Progenitor cell of endocrine pancreas (in vitro differentiated cells): ENCODE measurements at regions not wholly inside any gene's neighbourhood (a gene's known extent, or its start where the extent isn't known, plus 50 kb on each side); places are given as distances from the start of the nearest gene placed in this dataset.

Experiments
- DNase-seq: peaks from one replicate; pipeline ENCODE4 v3.0.0; 2021; ENCODE audit warnings: low spot score; ENCODE audit not compliant: unreplicated experiment
- H3K27ac Mint-ChIP-seq: 2 replicates; pipeline ENCODE4 v1.8.0; 2021; ENCODE audit warnings: mild to moderate bottlenecking, moderate library complexity, mixed read lengths
- H3K27me3 Mint-ChIP-seq: 2 replicates; pipeline ENCODE4 v1.8.0; 2021; ENCODE audit warnings: mixed read lengths
- H3K36me3 Mint-ChIP-seq: 2 replicates; pipeline ENCODE4 v1.8.0; 2022; ENCODE audit warnings: mixed read lengths; ENCODE audit not compliant: insufficient read depth
- H3K4me1 Mint-ChIP-seq: 2 replicates; pipeline ENCODE4 v1.8.0; 2021; ENCODE audit warnings: low read depth, mixed read lengths
- H3K4me3 Mint-ChIP-seq: 2 replicates; pipeline ENCODE4 v1.8.0; 2021; ENCODE audit warnings: low read depth, mild to moderate bottlenecking, moderate library complexity, mixed read lengths
- H3K9me3 Mint-ChIP-seq: 2 replicates; pipeline ENCODE4 v1.8.0; 2021; ENCODE audit warnings: low read depth, mixed read lengths
- CTCF ChIP-seq: fragments of 200-600 bp; sonication (generic); IDR thresholded peaks from one replicate; pipeline ENCODE4 v1.5.0; 2021; ENCODE audit warnings: antibody characterized with exemption, mild to moderate bottlenecking; ENCODE audit not compliant: unreplicated experiment

- peaks cover 4% of the 10 kb centered on the region for H3K4me1 Mint-ChIP-seq
- H3K27ac Mint-ChIP-seq, result no peak overlapping the region
- TF ChIP-seq CTCF, result no peak
- H3K4me3 Mint-ChIP-seq, result no peak overlapping the region
- no peak for DNase-seq
- H3K9me3 Mint-ChIP-seq, result peaks cover 4% of the 10 kb centered on the region
- no peaks in the 10 kb centered on the region for H3K36me3 Mint-ChIP-seq
- H3K27me3 Mint-ChIP-seq, result peaks cover 2% of the 10 kb centered on the region
Observed at GRCh38 chr1:59022199-59022598, 238.4 kb upstream of the JUN start.

GRCh38 chr1:59022799-59023198 is 239.0 kb upstream of the JUN start:
- no peak for TF ChIP-seq CTCF
- Mint-ChIP-seq H3K27me3 (no peaks in the 10 kb centered on the region), H3K36me3 (no peaks in the 10 kb centered on the region), H3K9me3 (peaks cover 4% of the 10 kb centered on the region), H3K4me3 (no peak overlapping the region), H3K4me1 (peaks cover 4% of the 10 kb centered on the region), H3K27ac (no peak overlapping the region)
- no peak for DNase-seq

- DNase-seq, result no peak
- no peak for TF ChIP-seq CTCF
- H3K4me3 Mint-ChIP-seq, result no peak overlapping the region
- no peaks in the 10 kb centered on the region for H3K9me3 Mint-ChIP-seq
- H3K27me3 Mint-ChIP-seq, result no peaks in the 10 kb centered on the region
- H3K36me3 Mint-ChIP-seq, result no peaks in the 10 kb centered on the region
- H3K27ac Mint-ChIP-seq, result no peak overlapping the region
- peaks cover 4% of the 10 kb centered on the region for H3K4me1 Mint-ChIP-seq
Observed at GRCh38 chr1:59025201-59025600, 241.4 kb upstream of the JUN start.

GRCh38 chr1:59025898-59026426 is 242.1 kb upstream of the JUN start:
- Mint-ChIP-seq H3K4me1 (peaks cover 4% of the 10 kb centered on the region), H3K27ac (no peak overlapping the region), H3K9me3 (no peaks in the 10 kb centered on the region), H3K36me3 (no peaks in the 10 kb centered on the region), H3K4me3 (no peak overlapping the region), H3K27me3 (no peaks in the 10 kb centered on the region)
- TF ChIP-seq CTCF, result no peak
- DNase-seq, result no peak

GRCh38 chr1:59026472-59026948 is 242.7 kb upstream of the JUN start:
- no peak for DNase-seq
- Mint-ChIP-seq H3K4me3 (no peak overlapping the region), H3K9me3 (no peaks in the 10 kb centered on the region), H3K27me3 (no peaks in the 10 kb centered on the region), H3K27ac (no peak overlapping the region), H3K4me1 (peaks cover 4% of the 10 kb centered on the region), H3K36me3 (no peaks in the 10 kb centered on the region)
- no peak for TF ChIP-seq CTCF
